Endothelial cell (in vitro differentiated cells): ENCODE measurements at regions not wholly inside any gene's neighbourhood (a gene's known extent, or its start where the extent isn't known, plus 50 kb on each side); places are given as distances from the start of the nearest gene placed in this dataset.

Experiments
- DNase-seq: peaks from one replicate; pipeline ENCODE4 v3.0.0; 2021; ENCODE audit warnings: low spot score
- H3K27ac Mint-ChIP-seq: one replicate; pipeline ENCODE4 v1.8.0; 2021; ENCODE audit warnings: mixed read lengths, inconsistent platforms; ENCODE audit not compliant: unreplicated experiment
- H3K27me3 Mint-ChIP-seq: one replicate; pipeline ENCODE4 v1.8.0; 2021; ENCODE audit warnings: mild to moderate bottlenecking, moderate library complexity, mixed read lengths, inconsistent platforms; ENCODE audit not compliant: unreplicated experiment
- H3K36me3 Mint-ChIP-seq: one replicate; pipeline ENCODE4 v1.8.0; 2021; ENCODE audit warnings: mild to moderate bottlenecking, low read depth, mixed read lengths, inconsistent platforms; ENCODE audit not compliant: unreplicated experiment
- H3K4me1 Mint-ChIP-seq: one replicate; pipeline ENCODE4 v1.8.0; 2021; ENCODE audit warnings: mild to moderate bottlenecking, mixed read lengths, inconsistent platforms; ENCODE audit not compliant: unreplicated experiment
- H3K4me3 Mint-ChIP-seq: one replicate; pipeline ENCODE4 v1.8.0; 2021; ENCODE audit warnings: mild to moderate bottlenecking, mixed read lengths, inconsistent platforms; ENCODE audit not compliant: unreplicated experiment
- H3K9me3 Mint-ChIP-seq: one replicate; pipeline ENCODE4 v1.8.0; 2021; ENCODE audit warnings: mixed read lengths, inconsistent platforms; ENCODE audit not compliant: unreplicated experiment
- TF ChIP-seq, protein P1 (sequence below): fragments of 200-600 bp; sonication (generic); IDR thresholded peaks from one replicate; pipeline ENCODE4 v1.5.0; 2021; ENCODE audit warnings: antibody characterized with exemption; ENCODE audit not compliant: unreplicated experiment

DNA sequence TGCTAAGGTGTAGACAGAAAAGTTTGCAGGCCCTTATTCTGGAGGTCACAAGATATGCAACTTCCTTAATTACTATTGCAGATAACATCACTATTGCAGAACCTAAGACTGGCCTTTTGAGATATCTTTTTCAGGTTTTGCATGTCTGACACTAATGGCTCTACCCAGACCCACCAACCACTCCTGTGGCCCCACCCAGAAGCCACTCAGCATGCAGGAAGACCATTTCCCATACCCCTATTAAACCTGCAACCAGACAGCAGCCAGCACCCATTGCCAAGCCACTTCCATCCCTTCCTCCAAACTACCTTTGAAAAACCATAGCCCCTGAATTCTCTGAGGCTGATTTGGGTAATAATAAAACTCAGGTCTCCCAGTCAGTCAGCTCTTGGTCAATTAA lies 297.6 kb downstream of the SLITRK6 start:
- Mint-ChIP-seq H3K27me3 (no peaks in the 10 kb centered on the region), H3K4me3 (no peak overlapping the region), H3K36me3 (no peaks in the 10 kb centered on the region), H3K9me3 (no peaks in the 10 kb centered on the region), H3K27ac (no peak overlapping the region), H3K4me1 (no peaks in the 10 kb centered on the region)
- TF ChIP-seq, protein P1, sequence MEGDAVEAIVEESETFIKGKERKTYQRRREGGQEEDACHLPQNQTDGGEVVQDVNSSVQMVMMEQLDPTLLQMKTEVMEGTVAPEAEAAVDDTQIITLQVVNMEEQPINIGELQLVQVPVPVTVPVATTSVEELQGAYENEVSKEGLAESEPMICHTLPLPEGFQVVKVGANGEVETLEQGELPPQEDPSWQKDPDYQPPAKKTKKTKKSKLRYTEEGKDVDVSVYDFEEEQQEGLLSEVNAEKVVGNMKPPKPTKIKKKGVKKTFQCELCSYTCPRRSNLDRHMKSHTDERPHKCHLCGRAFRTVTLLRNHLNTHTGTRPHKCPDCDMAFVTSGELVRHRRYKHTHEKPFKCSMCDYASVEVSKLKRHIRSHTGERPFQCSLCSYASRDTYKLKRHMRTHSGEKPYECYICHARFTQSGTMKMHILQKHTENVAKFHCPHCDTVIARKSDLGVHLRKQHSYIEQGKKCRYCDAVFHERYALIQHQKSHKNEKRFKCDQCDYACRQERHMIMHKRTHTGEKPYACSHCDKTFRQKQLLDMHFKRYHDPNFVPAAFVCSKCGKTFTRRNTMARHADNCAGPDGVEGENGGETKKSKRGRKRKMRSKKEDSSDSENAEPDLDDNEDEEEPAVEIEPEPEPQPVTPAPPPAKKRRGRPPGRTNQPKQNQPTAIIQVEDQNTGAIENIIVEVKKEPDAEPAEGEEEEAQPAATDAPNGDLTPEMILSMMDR: no peak
- DNase-seq: no peak

DNA sequence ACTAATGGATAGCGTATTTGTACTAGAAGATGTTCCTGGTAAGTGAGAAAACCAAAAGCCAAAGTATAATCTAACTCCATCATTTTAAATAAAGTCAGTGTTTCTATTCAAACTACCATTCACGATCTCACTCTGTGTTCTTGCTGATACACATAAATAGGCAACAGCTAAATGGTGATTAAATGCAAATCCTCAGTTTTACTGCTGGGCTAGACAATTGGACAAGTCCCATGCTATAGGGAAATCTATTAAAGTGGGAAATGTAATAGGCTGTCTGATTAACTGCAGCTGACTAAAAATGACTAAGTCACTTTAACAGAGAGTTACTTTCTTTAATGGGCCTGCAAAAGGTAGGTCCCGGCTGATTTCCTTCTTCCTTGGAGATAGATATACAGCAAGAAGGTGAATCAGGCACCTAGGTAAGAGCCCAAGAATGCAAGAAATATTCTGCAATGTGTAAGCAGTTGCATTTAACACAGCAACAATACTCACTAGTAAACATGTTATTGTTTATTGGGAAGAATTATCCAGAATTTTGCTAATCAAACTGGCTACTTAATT lies 298.4 kb downstream of the SLITRK6 start:
- no peak overlapping the region for H3K27ac Mint-ChIP-seq
- no peaks in the 10 kb centered on the region for H3K9me3 Mint-ChIP-seq
- no peaks in the 10 kb centered on the region for H3K4me1 Mint-ChIP-seq
- H3K36me3 Mint-ChIP-seq: no peaks in the 10 kb centered on the region
- no peak overlapping the region for H3K4me3 Mint-ChIP-seq
- DNase-seq: no peak
- TF ChIP-seq, protein P1: no peak
- H3K27me3 Mint-ChIP-seq: no peaks in the 10 kb centered on the region

DNA sequence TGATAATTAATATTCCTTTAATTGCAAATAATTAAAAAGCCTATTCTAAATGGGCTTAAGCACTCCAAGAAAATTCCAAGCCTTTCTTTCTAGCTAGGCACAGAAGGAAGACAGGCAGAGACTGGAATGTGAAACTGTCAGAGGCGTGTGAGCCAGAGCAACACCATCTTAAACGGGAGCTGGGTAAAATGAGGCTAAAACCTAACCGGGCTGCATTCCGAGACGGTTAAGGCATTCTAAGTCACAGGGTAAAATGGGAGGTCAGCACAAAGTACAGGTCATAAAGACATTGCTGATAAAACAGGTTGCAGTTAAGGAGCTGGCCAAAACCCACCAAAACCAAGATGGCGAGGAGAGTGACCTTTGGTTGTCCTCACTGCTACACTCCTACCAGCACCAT lies 300.4 kb downstream of the SLITRK6 start:
- Mint-ChIP-seq H3K4me1 (no peaks in the 10 kb centered on the region), H3K27me3 (no peaks in the 10 kb centered on the region), H3K4me3 (no peak overlapping the region), H3K9me3 (no peaks in the 10 kb centered on the region), H3K36me3 (no peaks in the 10 kb centered on the region), H3K27ac (no peak overlapping the region)
- TF ChIP-seq, protein P1: no peak
- no peak for DNase-seq

DNA sequence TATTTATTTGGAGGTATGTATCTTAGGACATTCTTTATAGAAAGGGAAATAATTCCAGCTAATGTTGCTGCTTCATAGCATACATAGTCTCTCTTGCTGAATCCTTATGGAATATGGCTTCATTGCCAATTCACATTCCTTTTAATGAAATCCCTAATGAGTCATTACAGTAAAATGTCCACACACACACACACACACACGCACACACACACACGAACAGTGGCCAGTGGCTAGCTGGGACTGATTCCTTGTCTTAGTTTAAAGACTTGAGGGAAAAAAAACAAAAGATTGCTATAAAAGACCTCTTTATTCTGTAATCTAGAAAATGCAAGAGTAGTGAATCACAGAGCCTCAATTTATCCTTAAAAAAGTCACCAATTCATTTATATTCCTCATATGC lies 301.6 kb downstream of the SLITRK6 start:
- no peak overlapping the region for H3K27ac Mint-ChIP-seq
- no peaks in the 10 kb centered on the region for H3K4me1 Mint-ChIP-seq
- TF ChIP-seq, protein P1: no peak
- no peak overlapping the region for H3K4me3 Mint-ChIP-seq
- no peaks in the 10 kb centered on the region for H3K36me3 Mint-ChIP-seq
- no peak for DNase-seq
- H3K9me3 Mint-ChIP-seq: no peaks in the 10 kb centered on the region
- H3K27me3 Mint-ChIP-seq: no peaks in the 10 kb centered on the region

DNA sequence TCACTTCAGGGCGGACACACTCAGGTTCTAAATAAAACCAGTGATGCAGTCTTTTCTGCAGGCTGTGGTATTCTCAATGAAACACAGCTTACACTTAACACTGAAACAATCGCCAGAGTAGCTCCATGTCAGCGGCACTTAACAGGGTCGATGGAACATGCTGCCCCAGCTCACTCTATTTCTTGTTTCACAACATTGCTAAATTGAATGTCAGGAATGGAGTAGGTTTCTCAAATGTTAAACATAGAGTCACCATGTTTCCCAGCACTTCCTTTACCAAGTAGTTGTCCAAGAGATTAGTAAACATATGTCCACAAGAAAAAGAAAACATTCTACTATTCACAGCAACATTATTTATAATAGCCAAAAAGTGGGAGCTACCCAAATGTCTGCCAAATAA lies 306.9 kb downstream of the SLITRK6 start:
- Mint-ChIP-seq H3K4me1 (no peaks in the 10 kb centered on the region), H3K9me3 (no peaks in the 10 kb centered on the region), H3K27me3 (no peaks in the 10 kb centered on the region), H3K4me3 (no peak overlapping the region), H3K36me3 (no peaks in the 10 kb centered on the region), H3K27ac (no peak overlapping the region)
- DNase-seq: no peak
- TF ChIP-seq, protein P1: no peak
